HG02642 (cell line): ENCODE measurements at regions not wholly inside any gene's neighbourhood (a gene's known extent, or its start where the extent isn't known, plus 50 kb on each side); places are given as distances from the start of the nearest gene placed in this dataset.

Experiments
- ATAC-seq: cut with Tn5 transposase; IDR thresholded peaks from one replicate; pipeline ENCODE4 v1.9.1; 2021; ENCODE audit warnings: mild to moderate bottlenecking; ENCODE audit not compliant: unreplicated experiment, poor library complexity

DNA sequence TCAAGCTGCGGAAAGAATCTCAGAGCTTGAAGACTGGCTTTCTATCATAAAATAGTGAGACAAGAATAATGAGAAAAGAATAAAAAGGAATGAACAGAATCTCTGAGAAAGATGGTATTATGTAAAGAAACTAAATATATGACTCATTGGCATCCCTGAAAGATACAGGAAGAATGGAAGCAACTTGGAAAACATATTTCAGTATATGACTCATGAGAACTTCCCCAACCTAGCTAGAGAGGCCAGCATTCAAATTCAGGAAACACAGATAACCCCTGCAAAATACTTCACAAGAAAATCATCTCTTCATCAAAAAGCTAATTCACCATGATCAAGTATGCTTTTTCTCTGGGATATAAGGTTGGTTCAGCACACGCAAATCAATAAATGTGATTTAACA, 2318.0 kb downstream of the PCDH9 start:
- no peak for ATAC-seq

DNA sequence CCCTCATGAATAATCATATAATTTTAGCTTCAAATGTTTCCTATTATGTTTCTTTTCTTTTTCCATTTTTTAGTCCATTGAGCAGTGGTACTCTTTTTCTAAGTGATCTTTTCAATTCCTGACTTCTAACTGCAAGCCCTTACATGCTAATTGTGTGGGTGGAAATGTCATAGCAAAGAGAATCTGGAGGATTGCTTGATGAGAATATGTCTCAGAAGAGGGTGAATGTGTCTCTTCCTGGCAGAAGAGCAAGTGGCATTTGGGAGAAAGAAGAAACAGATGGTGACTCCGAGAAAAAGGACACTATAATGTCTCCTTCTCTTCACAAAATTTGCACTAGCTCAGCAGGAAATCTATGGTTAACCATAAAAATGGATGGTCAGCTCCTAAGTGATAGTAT, 2320.0 kb downstream of the PCDH9 start:
- no peak for ATAC-seq

- ATAC-seq, result no peak
Observed at GRCh38 chr13:64909184-64909583, 2321.0 kb downstream of the PCDH9 start.

GRCh38 chr13:64900039-64900438, 2330.1 kb downstream of the PCDH9 start:
- no peak for ATAC-seq

DNA sequence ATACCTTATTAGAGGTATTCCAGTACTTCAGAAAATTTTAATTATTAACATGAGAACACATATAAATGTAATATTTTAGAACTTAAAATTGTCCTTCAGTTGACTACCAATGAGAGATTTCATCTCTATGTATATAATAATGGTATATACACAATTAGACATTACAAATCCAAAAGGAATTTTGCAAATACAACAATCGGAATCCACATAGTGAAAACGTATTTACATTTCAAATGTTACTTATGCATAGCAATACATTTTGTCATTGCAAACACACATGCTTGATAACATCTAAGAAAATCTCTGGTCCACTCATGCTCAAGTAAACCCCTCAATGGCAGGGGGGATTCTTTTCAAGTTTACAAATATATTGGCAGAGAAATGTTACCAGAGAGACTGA, 2345.2 kb downstream of the PCDH9 start:
- no peak for ATAC-seq

DNA sequence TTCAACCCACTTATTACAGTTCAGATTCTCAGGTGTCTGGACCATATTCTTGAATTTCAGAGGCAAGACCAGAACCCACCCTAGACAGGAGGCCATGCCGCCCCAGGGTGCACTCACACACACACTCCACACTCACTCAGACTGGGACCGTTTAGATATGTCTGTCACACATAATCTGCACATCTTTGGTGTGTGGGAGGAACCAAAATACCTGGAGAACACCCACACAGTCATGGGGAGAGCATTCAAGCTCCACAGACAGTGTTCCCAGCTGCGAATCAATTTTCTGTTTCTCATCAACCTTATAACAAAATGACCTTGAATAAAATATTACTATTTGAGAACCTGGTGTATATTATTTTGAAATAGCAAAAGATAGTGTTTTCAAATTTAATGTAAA, 2353.0 kb downstream of the PCDH9 start:
- ATAC-seq, result no peak

- ATAC-seq, result no peak
Observed at GRCh38 chr13:64871742-64872141, 2358.4 kb downstream of the PCDH9 start.

DNA sequence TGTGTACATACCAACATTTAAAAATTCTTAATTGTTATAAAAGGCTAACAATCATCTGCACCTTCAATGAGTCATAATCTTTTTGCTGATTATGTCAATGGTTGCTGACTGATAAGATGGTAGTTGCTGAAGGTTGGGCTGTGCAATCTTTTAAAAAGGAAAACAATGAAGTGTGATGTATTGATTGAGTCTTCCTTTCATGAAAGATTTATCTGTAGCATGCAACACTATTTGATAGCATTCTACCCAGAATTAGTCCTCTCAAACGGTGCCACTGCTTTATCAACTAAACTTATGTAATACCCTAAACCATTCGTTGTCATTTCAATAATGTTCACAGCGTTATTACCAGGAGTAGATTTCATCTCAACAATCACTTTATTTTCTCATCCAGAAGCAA, 2360.6 kb downstream of the PCDH9 start:
- ATAC-seq, result no peak

GRCh38 chr13:64867856-64868255, 2362.3 kb downstream of the PCDH9 start:
- ATAC-seq, result no peak

- ATAC-seq, result no peak
Observed at GRCh38 chr13:64866331-64866730, 2363.8 kb downstream of the PCDH9 start.

DNA sequence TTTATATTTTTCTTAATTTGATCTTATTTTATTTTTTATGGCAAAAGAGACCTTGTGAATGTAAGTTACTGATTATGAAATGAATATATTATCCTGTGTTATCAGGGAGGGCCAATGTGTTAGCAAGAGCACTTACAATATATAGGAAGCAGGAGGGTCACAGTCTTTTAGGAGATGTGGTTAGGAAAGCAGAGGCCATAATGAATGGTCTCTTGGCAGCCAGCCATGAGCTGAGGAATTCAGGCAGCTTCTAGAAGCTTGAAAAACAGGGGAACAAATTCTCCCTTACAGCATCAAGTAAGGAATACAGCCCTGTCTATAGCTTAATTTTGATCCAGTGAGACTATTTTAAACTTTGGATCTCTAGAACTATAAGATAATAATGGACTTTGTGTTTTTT, 2374.6 kb downstream of the PCDH9 start:
- ATAC-seq, result no peak

- ATAC-seq, result no peak
Observed at GRCh38 chr13:64850017-64850416, 2380.1 kb downstream of the PCDH9 start.

GRCh38 chr13:64849196-64849595, 2380.9 kb downstream of the PCDH9 start:
- no peak for ATAC-seq

GRCh38 chr13:64847767-64848166, 2382.4 kb downstream of the PCDH9 start:
- ATAC-seq, result no peak

DNA sequence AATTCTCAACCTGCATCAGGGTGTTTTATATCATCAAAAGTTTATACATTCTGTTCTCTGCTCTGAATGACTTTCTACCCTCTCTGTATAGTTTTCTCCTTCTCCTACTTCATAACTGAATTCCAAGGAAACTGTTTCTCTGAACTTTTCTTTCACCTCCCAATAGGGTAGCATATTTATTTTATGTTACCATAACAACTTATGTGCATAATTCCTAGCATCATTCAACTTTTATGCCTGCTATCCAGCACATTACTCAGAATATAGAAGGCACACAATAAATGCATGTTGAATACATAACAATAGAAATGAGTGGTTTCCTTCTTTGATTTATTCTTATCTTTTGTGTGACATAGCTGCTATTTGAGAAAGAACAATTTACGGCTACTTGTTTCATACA, 2385.0 kb downstream of the PCDH9 start:
- ATAC-seq, result no peak

GRCh38 chr13:64819081-64819480, 2411.1 kb downstream of the PCDH9 start:
- ATAC-seq, result no peak

DNA sequence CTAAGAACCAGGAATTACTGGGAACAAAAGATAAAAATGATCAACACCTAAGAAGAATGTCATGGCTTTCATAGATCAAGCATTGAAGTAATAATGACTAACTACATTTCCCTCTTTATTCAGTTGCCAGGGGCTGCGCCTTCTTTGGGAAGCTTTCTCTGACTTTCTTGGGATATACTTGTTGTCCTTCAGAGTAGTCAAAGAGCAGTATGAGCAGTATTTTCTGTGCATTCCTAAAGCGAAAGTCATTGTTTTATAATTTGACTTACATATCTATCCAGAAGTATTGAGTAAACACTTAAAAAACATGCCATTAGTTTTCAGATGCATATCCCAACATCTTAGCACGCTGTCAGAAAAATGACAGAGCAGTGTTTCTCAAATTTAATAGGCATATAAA, 2412.4 kb downstream of the PCDH9 start:
- ATAC-seq, result no peak

DNA sequence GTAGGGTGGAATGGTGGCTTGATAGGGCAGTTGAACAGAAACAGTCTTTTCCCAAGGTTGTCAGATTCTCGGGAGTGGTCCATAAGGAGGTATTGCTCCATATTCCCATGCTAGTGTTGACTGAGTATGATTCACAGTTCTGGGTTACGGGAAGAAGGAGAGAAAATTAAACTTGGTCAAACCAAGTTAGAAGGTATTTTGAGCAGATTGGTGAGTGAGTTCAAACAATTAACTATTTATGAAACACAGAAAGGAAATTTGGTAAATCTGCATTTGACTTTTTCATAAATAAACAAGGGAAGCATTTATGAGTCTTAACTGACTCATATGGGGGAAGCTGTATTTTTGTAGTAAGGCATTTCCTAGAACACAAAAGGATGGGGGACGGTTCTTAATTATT, 2419.4 kb downstream of the PCDH9 start:
- no peak for ATAC-seq

GRCh38 chr13:64808704-64809103, 2421.4 kb downstream of the PCDH9 start:
- ATAC-seq, result no peak

- ATAC-seq, result no peak
Observed at GRCh38 chr13:64801768-64802167, 2428.4 kb downstream of the PCDH9 start.

GRCh38 chr13:64798422-64798821, 2431.7 kb downstream of the PCDH9 start:
- no peak for ATAC-seq

- no peak for ATAC-seq
Observed at GRCh38 chr13:64793592-64793991, 2436.5 kb downstream of the PCDH9 start.

DNA sequence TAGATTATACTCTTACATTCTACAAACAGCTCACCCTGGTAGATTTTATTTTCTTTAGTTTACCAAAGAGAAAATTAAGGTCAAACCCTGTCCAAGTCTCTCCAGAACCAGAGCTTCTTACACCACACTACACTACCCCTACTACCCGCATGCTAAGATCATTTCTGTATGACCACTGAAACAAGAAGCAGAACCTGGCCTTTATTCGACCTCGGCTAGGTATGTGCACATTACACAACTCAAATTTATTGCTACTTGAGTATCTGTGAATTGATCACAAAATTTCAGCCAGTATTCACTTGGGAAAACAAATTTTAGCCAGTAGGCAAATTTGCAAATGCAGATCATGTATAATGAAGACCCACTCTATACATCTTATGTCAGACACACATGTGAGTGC, 2437.0 kb downstream of the PCDH9 start:
- no peak for ATAC-seq
